Thymus (tissue), 11 donors: ENCODE measurements at regions not wholly inside any gene's neighbourhood (a gene's known extent, or its start where the extent isn't known, plus 50 kb on each side); places are given as distances from the start of the nearest gene placed in this dataset.

Source experiments
- DNase-seq, 9 donors: peaks; one replicate each; pipeline ENCODE4 v3.0.0-alpha.2; 2013; ENCODE audit warnings: low spot score in 9 of 9, low read depth in 6 of 9, missing footprints in 1 of 9
- H3K27ac ChIP-seq, 2 donors: one replicate each; pipeline ENCODE4 v1.5.1; 2013; ENCODE audit warnings: control low read depth in 1 of 2, low read depth in 1 of 2, low read length in 1 of 2, mild to moderate bottlenecking in 1 of 2, moderate library complexity in 1 of 2
- H3K27me3 ChIP-seq, 2 donors: one replicate each; pipeline ENCODE4 v1.5.1; 2013; ENCODE audit warnings: low read length in 1 of 2; ENCODE audit not compliant: control insufficient read depth in 2 of 2, insufficient read depth in 1 of 2
- H3K36me3 ChIP-seq, 2 donors: one replicate each; pipeline ENCODE4 v1.5.1; 2013; ENCODE audit warnings: low read length in 1 of 2, mild to moderate bottlenecking in 1 of 2, moderate library complexity in 1 of 2; ENCODE audit not compliant: control insufficient read depth in 2 of 2, insufficient read depth in 2 of 2
- H3K4me1 ChIP-seq, 2 donors: one replicate each; pipeline ENCODE4 v1.5.1; 2013; ENCODE audit warnings: low read length in 2 of 2; ENCODE audit not compliant: control insufficient read depth in 2 of 2, insufficient read depth in 2 of 2
- H3K4me3 ChIP-seq, 2 donors: one replicate each; pipeline ENCODE4 v1.5.1; 2013; ENCODE audit warnings: low read length in 2 of 2, control low read depth in 1 of 2, mild to moderate bottlenecking in 1 of 2
- H3K9me3 ChIP-seq, 2 donors: one replicate each; pipeline ENCODE4 v1.5.1; 2013; ENCODE audit warnings: low read length in 1 of 2, mild to moderate bottlenecking in 1 of 2; ENCODE audit not compliant: control insufficient read depth in 2 of 2, insufficient read depth in 1 of 2
- WGBS: extraction: QIAGEN DNeasy Blood & Tissue Kit; methylation state at CpG from one replicate; pipeline ENCODE4 v1.1.7; 2013; 5-methylcytosine and 5-hydroxymethylcytosine counted together
- donor health status: healthy.

- Histone ChIP-seq H3K27me3 (no peaks in the 10 kb centered on the region), H3K9me3 (no peaks in the 10 kb centered on the region), H3K36me3 (no peaks in the 10 kb centered on the region), H3K4me3 (no peak overlapping the region), H3K27ac (no peak overlapping the region), H3K4me1 (no peaks in the 10 kb centered on the region)
- WGBS: 96% methylated on average over 1 of the region's 1 CpG
- DNase-seq: no peak
Measured at GRCh38 chr15:53367740-53368139, 391.7 kb downstream of the WDR72 start.

GRCh38 chr15:53360881-53361280, 398.6 kb downstream of the WDR72 start:
- 97% methylated on average over 4 of the region's 4 CpGs for WGBS
- DNase-seq: no peak
- no peaks in the 10 kb centered on the region for H3K9me3 ChIP-seq
- H3K27me3 ChIP-seq: no peaks in the 10 kb centered on the region
- no peaks in the 10 kb centered on the region for H3K4me1 ChIP-seq
- H3K4me3 ChIP-seq: no peak overlapping the region
- no peak overlapping the region for H3K27ac ChIP-seq
- no peaks in the 10 kb centered on the region for H3K36me3 ChIP-seq

GRCh38 chr15:53359038-53359437, 400.4 kb downstream of the WDR72 start:
- no peak for DNase-seq
- no peaks in the 10 kb centered on the region for H3K27me3 ChIP-seq
- no peaks in the 10 kb centered on the region for H3K36me3 ChIP-seq
- no peaks in the 10 kb centered on the region for H3K4me1 ChIP-seq
- H3K27ac ChIP-seq: no peak overlapping the region
- WGBS: 97% methylated on average over 2 of the region's 2 CpGs
- no peaks in the 10 kb centered on the region for H3K9me3 ChIP-seq
- H3K4me3 ChIP-seq: no peak overlapping the region

- no peak for DNase-seq
- Histone ChIP-seq H3K27me3 (no peaks in the 10 kb centered on the region), H3K9me3 (no peaks in the 10 kb centered on the region), H3K36me3 (no peaks in the 10 kb centered on the region), H3K4me1 (no peaks in the 10 kb centered on the region), H3K27ac (no peak overlapping the region), H3K4me3 (no peak overlapping the region)
Measured at GRCh38 chr15:53354874-53355273, 404.6 kb downstream of the WDR72 start.

GRCh38 chr15:53351373-53351772, 408.1 kb downstream of the WDR72 start:
- Histone ChIP-seq H3K27ac (no peak overlapping the region), H3K4me1 (no peaks in the 10 kb centered on the region), H3K27me3 (no peaks in the 10 kb centered on the region), H3K4me3 (no peak overlapping the region), H3K9me3 (no peaks in the 10 kb centered on the region), H3K36me3 (no peaks in the 10 kb centered on the region)
- 95% methylated on average over 3 of the region's 3 CpGs for WGBS
- DNase-seq: no peak

- no peak for DNase-seq
- Histone ChIP-seq H3K36me3 (no peaks in the 10 kb centered on the region), H3K27me3 (no peaks in the 10 kb centered on the region), H3K9me3 (no peaks in the 10 kb centered on the region), H3K4me3 (no peak overlapping the region), H3K27ac (no peak overlapping the region), H3K4me1 (no peaks in the 10 kb centered on the region)
- WGBS: 92% methylated on average over 3 of the region's 3 CpGs
Measured at GRCh38 chr15:53346583-53346982, 412.9 kb downstream of the WDR72 start.

- Histone ChIP-seq H3K36me3 (no peaks in the 10 kb centered on the region), H3K9me3 (no peaks in the 10 kb centered on the region), H3K4me1 (no peaks in the 10 kb centered on the region), H3K27ac (no peak overlapping the region), H3K4me3 (no peak overlapping the region), H3K27me3 (no peaks in the 10 kb centered on the region)
- no peak for DNase-seq
- WGBS: 51% methylated on average over 3 of the region's 3 CpGs
Measured at GRCh38 chr15:53331328-53332190, 427.9 kb downstream of the WDR72 start.

GRCh38 chr15:53328341-53328740, 431.1 kb downstream of the WDR72 start:
- peak in 1 of 9 donors; percentile 2 for DNase-seq

GRCh38 chr15:53324061-53324460, 435.4 kb downstream of the WDR72 start:
- DNase-seq: no peak
- H3K9me3 ChIP-seq: no peaks in the 10 kb centered on the region
- WGBS: 95% methylated on average over 7 of the region's 7 CpGs
- no peaks in the 10 kb centered on the region for H3K36me3 ChIP-seq
- H3K4me3 ChIP-seq: no peak overlapping the region
- H3K27ac ChIP-seq: no peak overlapping the region
- H3K4me1 ChIP-seq: no peaks in the 10 kb centered on the region
- no peaks in the 10 kb centered on the region for H3K27me3 ChIP-seq

More at GRCh38 chr15:53328341-53328740, 431.1 kb downstream of the WDR72 start:
- 76% methylated on average over 1 of the region's 1 CpG for WGBS
- no peak overlapping the region for H3K4me3 ChIP-seq
- H3K9me3 ChIP-seq: no peaks in the 10 kb centered on the region
- no peaks in the 10 kb centered on the region for H3K36me3 ChIP-seq
- H3K27me3 ChIP-seq: no peaks in the 10 kb centered on the region
- H3K27ac ChIP-seq: no peak overlapping the region
- H3K4me1 ChIP-seq: no peaks in the 10 kb centered on the region
